ENCODE measurements at regions not wholly inside any gene's neighbourhood (a gene's known extent, or its start where the extent isn't known, plus 50 kb on each side); places are given as distances from the start of the nearest gene placed in this dataset.

- TF ChIP-seq CTCF (IDR thresholded peaks at IDR 0.05; ENCODE audit: low read length): no peak
- no peak for TF ChIP-seq EZH2 (IDR thresholded peaks at IDR 0.05; ENCODE audit: borderline replicate concordance, low read length)
Measured at GRCh38 chr22:27065279-27065678, 407.9 kb downstream of the MIAT start.

Data from OCI-LY1 (cell line).